HG02678 (cell line): ENCODE measurements at regions not wholly inside any gene's neighbourhood (a gene's known extent, or its start where the extent isn't known, plus 50 kb on each side); places are given as distances from the start of the nearest gene placed in this dataset.

ENCODE experiments used
- ATAC-seq: cut with Tn5 transposase; IDR thresholded peaks from one replicate; pipeline ENCODE4 v1.9.1; 2021; ENCODE audit warnings: mild to moderate bottlenecking, moderate library complexity; ENCODE audit not compliant: unreplicated experiment

DNA sequence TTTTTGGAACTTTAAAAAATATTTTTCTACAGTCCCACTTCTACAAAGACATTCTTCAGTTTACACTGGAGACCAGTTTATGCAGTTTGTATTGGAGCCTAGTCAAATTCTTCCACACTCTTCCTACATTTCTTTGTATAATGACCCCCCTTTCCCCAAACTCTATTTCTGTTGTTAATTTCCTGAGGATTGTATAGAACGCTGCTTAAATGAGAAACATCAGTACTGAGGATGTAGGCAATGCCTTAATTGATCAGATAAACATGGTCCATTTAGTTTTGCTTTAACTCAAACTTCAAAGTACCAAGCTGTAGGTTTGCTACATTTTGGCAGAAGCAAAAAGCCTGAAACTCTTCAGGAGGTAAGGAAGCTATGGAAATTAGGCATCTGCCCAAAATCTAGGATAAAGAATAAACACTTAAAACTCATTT lies 155.5 kb downstream of the SLC7A11 start:
- ATAC-seq = no peak

DNA sequence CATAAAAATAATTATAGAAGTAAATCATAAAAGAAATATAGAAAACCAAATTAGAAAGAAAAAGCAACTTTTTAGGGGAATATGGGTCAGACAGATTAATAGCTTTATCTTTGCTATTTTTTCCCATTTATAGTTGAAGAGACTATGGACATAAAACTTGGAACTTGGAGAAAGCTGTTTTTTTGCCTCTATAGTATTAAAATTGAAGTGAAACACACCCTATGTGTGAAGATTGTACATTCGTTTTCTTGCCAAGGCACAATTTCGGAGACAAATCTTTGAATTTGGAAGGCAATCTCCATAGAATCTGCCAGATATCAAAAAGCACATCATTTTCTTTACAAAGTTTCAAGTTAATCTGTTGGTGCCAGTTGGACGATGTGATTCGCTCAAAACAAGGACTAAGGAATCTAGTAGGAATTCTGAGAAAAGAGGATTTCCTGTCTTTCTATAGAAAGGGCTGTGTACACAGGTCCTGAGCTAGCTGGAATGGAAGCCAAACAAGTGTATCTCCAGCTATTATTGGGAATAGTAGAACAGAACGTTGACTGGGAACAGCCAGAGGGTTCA lies 156.3 kb downstream of the SLC7A11 start:
- ATAC-seq = no peak

DNA sequence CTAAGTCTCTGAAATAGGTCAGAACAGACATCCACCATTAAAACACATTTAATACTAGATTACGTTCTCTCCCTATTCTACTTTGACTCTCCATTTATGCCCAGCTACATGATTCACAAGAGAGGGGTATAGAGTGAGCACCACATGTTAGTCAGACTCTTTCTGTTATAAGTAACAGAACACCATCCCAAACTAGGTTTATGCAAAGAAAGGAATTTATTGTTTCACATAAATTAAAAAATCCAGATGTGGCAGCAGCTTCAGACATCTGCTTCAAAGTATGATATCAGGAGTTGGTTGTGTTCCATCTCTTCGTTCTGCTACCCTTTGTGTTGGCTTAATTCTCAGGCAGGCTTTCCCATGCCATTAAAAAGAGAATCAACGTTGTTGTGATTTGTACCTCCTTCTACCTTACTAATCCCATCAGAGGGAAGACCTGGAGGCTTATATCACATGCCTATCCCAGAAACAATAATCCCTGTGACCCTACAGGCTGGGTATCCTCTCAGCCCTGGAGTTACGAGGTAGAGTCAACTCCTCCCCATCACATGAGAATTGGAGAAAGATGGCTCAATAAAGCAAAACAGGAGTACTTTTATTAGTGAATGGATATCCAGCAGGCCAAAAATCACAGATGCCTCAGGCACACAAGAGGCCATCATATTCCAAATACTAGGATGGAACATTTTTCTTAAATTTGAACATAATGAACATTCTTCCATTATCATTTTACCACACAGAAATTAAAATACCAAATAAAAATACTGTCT lies 163.2 kb downstream of the SLC7A11 start:
- no peak for ATAC-seq

DNA sequence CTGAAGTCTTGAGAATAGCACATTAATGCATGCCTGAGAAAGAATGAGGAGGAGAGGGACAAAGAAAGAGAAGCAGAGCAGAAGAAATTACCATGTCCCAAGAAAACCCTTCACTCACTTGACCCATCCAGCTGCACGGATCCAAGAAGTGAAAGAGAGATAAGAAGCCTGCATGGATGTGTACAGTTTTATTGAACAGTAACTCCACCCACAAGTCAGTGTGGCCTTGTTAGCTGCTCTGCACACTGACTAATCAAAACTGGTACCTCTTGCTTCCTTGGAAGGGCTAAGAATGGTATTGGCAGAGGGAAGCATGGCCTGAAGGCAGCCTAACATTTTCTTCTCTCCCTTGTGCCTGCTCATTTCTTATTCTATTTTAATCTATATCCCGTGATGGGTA lies 163.9 kb downstream of the SLC7A11 start:
- no peak for ATAC-seq

DNA sequence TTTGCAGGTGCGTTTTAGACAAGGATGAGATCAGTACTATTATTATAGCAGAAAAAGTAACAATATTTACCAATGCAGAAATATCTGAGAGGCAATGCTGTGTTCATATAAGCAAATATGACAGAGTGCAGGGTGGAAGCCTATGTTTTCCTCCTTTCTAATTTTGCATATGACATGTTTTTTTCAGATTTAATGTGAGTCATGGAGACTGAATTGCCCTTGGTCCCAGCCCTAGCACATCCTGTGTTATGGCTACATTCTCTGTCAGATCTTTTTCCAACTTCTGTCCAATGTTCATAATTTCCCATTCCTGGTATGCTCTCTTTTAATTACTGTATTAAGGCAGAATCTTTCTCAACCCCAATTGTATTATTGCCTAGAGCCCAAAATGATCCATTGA lies 165.6 kb downstream of the SLC7A11 start:
- ATAC-seq = no peak

DNA sequence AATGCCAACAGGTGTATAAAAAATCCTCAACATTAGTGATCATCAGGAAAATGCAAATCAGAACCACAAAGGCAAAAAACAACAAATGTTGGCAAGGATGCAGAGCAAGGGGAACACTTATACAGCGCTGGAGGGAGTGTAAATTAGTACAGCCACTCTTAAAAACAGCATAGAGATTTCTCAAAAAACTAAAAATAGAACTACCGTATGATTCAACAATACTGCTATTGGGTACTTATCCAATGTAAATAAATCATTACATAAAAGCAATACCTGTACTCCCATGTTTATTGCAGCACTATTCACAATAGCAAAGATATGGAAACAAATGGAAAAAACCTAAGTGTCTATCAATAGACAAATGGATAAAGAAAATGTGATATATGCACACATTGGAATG lies 171.3 kb downstream of the SLC7A11 start:
- ATAC-seq = no peak

DNA sequence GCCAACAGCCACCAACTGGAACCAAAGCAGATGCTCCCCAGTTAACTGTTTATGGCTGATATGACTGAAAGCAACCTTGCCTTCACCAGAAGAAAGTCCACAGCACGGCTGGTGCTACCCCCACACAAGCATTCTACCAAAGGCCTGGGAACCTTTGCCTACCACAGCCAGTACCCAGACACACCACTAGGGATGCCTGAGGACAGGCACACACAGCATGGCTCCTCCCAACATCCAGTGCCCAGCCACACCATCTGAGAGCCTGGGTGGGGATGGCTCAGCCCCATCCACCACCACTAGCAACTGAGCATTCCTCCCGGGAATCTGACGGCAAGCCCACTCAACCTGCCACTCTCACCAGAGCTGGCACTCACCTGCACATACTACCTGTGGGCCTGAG lies 178.6 kb downstream of the SLC7A11 start:
- ATAC-seq = no peak

DNA sequence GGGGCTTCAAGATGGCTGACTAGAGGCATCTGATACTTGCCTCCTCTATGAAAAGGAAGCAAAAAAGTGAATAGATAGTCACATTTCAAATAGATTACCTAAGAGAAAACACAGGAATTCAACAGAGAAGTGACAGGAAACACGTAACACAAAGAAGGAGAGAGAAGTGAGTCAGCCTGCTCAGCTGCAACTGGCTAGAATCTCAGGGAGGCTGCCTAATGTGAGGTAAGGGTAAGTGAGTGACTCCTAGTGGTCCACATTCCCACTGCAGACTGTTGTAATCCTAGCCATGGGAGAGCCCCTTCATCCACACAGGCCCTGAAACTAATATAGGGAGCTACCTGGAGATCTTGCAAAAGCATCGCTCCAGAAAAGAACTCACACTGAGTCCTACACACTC lies 179.2 kb downstream of the SLC7A11 start:
- no peak for ATAC-seq

DNA sequence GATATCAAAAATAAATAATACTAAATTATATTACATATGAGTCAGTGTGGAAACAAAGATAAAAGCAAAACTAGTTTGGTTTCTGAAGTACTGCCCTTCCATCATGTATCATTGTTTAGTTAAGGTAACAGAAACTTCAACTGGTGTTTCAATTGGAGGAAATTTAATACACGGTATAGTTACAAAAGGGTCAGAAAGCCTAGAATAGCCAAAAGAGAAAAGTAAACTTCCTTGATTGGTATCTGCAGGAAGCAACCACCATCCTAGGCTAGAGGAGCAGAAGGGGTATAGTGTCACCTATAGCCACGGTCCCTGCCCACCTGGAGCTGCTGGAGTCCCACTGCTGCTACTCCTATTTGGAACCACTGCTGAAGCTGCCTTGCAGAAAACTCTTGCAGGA lies 185.6 kb downstream of the SLC7A11 start:
- ATAC-seq = no peak

DNA sequence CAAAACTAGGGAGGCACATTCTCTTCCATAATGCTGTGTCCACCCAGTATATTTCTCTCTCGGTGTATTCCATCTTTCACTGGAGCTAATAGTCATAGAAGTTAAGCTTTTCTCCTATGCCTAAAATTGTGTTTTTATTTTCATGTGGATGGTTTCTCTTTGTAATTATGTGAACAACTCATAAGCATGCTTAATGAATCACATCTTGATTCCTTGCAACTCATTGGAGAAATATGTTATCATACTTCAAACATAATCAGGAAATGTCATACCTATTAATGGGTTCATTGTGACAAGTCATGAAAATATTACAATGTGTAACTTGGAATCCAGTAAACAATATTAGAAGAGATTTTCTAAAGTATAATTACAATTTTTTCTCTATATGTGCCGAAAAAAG lies 186.3 kb downstream of the SLC7A11 start:
- ATAC-seq = no peak

DNA sequence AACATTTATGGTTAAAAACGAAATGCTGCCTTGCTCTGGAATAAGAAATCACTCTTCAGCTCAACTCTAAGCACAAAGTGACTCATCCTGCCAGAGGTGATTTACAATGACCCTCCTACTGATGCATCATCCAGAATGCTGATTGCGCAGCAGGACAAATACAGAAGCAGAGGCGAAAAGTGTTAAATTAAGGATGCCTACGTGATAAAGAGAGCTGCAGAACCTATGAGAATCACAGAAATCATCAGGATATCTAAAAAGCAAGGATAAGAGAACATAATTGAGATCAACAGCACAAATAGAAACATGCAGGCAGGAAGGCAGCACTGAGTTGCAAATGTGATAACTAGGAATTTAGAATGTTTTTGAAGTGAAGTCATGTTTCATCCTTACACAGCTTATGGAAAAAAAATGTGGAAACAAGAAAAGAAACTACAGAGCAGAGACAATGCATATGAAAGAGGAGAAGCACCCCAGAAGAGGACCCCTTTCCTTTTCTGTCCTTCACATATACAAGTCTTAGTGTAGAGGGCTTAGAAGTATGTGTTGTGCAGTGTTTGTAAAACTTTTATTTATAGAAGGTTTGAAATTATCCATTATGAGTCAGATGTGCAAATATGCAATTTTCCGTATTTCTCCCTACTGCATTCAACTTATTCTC lies 188.4 kb downstream of the SLC7A11 start:
- ATAC-seq = no peak

DNA sequence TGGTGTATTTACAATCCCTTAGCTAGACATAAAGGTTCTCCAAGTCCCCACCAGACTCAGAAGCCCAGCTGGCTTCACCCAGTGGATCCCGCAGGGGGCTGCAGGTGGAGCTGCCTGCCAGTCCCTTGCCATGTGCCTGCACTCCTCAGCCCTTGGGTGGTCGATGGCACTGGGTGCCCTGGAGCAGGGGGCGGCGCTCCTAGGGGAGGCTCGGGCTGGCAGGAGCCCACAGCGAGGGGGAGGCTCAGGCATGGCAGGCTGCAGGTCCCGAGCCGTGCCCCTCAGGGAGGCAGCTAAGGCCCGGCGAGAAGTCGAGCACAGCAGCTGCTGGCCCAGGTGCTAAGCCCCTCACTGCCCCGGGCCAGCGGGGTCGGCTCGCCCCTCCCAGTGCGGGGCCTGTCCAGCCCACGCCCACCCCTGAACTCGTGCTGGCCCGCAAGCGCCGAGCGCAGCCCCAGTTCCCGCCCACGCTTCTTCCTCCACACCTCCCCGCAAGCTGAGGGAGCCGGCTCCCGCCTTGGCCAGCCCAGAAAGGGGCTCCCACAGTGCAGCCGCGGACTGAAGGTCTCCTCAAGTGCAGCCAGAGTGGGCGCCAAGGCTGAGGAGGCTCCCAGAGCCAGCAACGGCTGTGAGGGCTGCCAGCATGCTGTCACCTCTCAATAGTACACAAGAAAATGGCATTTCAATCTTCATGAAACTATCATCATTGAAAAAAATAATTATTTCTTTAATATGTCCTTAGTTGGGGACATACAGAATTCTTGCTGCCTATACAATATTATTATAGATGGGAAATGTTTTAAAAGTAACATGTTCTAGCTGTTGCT lies 189.1 kb downstream of the SLC7A11 start:
- ATAC-seq = no peak

DNA sequence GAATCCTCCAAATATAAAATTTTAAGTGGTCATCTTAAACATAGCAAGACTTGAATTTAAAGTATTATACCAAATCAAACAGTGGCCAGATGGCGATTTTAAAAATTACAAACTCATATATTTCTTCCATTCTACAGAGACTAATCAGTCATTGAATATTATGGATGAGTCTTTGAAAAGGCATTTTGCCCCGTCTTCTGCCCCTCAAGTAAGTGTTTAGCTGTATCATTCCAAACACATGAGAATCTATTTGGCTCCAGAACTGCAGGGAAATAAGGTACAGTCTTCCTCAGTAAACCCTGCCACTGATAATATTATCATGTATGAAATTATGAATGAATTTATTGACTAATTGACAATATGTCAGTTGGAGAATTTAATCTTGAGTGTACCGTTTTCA lies 191.0 kb downstream of the SLC7A11 start:
- ATAC-seq = no peak

DNA sequence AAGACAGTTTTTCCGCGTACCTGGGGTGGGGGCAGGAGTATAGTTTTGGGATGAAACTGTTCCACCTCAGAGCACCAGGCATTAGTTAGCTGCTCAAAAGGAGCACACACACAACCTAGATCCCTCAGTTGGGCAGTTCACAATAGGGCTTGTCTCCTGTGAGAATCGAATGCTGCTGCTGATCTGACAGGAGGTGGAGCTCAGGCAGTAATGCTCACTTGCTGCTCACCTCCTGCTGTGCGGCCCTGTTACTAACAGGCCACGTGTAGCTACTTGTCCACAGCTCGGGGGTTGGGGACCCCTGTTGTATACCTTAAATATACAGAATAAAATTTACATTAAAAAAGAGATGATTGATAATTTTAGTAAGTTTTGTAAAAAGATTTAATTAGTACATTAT lies 191.5 kb downstream of the SLC7A11 start:
- no peak for ATAC-seq

DNA sequence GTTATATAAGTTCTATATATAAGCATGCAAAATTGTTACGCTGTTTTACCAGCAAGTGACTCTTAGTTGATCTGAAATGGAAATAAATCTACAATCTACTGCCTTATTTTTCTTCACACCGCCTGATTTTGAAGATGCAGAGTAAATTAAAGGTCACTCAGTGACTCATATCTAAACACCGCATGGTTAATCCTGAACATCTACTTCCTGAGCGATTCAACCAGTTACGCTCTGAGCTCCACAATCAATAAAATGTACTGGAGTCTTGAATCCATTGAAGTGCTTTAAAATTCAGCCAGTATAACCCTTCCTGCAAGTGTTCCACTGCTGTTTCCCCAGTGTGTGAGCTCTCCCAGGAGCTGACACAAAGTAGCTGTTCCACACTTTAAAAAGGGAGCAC lies 192.8 kb downstream of the SLC7A11 start:
- ATAC-seq = no peak

DNA sequence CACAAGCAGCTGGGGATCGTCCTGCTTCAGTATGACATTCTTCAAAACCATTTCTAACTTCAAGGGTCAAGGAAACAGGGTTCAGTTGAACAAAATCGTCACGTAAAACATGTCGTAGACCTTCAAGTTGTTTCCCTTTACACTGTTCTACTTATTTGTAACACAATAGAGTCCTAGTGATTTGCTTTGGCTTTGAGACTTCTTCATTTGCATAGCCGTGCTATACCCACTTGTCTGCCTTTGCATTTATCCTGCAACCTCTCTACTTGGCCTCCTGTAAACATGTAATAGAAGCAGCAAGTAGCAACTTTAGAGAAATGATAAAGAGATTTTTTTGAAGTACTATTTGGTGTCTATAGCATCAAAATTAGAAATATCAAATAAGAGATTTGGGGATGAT lies 194.9 kb downstream of the SLC7A11 start:
- no peak for ATAC-seq

DNA sequence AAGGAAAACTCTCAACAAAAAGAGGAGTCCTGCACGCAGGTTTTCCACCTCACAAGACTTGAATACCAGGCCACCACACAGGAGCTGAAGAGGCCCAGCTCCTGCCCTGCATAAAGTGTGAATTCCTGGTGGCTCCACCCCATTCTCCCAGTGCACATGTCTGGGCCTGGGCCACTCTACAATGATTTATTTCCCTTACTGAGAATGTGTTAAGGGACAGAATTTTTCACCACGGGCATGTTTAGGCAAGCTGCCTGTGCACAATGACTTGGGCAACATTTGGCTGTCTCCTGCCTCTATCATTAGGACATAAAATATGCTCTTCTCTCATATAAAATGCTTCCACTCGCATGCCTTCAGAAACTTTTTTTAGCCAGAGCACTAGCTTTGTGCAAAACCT lies 197.1 kb downstream of the SLC7A11 start:
- no peak for ATAC-seq

DNA sequence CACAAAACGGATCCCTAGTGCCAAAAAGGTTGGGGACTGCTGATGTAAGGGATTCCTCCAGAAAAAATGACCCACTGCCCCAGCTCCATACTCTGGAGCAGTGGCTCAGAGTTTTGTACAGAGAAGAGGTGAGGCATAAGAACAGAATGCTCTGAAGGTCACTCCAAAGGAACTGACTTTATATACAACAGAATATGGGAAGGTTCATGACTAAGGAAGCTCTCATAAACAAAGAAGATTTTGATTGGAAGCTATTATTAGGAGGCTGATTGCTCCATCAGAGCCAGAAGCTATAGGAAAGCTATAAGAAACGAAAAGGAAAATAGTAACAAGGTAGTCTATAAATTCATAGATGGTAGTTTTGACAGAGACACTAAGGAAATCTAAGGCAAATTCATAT lies 203.1 kb downstream of the SLC7A11 start:
- ATAC-seq = no peak

DNA sequence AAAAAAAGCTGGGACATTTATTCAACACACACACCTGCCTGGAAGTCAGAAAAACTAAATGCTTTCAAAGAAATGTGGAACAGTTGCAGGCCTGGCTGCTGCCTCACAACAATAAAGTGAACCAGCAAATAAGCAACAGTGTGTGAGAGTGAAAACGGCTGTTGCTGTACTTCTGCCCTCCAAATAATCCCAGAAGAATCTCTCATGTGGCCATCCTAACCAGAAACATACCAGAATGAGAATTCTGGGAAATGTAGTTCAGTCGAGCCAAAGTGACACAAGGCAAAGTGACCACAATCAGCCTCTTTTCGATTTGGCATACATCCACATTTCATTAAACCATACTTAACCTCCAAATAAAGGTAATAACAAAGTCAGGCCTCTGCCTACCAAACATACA lies 204.5 kb downstream of the SLC7A11 start:
- ATAC-seq = no peak

DNA sequence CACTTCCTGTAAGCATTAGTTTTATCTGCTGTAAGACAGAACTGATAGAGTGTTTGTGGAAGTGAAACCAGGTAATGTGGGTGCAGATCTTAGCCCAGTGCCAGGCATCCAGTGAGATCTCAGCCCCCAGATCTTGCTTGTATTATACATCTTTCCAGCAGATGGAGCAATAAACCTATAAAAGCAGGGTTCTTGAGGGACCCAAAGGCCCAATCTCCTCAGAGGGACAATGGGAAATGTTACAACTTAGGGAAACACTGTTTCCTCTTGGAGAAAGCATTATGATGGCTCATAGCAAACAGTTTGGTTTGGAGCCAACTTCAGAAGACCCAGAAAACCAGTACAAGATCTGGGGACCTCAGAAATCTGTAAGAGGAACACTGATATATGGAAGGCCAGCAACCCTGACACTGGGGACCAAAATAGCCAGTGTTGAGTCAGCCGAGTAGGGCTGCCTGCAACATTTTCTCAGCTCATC lies 206.3 kb downstream of the SLC7A11 start:
- ATAC-seq = peak; percentile 100

DNA sequence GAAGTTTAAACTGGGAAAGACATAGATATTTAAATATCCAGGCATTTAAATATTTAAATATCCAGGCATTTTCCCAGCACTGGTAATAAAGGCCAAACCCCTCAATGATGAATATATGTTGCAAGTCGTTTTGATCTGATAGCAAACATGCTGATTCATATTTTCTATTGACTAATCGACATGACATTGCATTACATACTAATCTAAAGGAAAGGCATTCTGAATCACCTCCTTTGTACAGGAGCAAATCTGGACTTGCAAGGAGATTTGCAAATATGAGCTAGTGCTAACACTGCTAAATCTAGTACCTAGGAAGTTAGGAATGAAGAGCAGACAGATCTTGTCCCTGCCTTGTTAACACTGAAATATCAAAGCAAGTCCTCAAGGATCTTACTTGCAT lies 207.3 kb downstream of the SLC7A11 start:
- ATAC-seq = no peak
